Right cardiac atrium (tissue), 5 donors: ENCODE measurements at regions not wholly inside any gene's neighbourhood (a gene's known extent, or its start where the extent isn't known, plus 50 kb on each side); places are given as distances from the start of the nearest gene placed in this dataset.
"Not testable (repeated sequence)": the region's sequence is repeated elsewhere in the genome, so short reads cannot be mapped to it uniquely, and the experiment has no call there.

Experiments used
- ATAC-seq, 2 donors: fragments of 200-7000 bp; cut with Tn5 transposase; one replicate each; pipeline versions ENCODE4 v1.8.0 to v1.9.1; 2020; ENCODE audit warnings: moderate library complexity in 2 of 2, mild to moderate bottlenecking in 1 of 2
- DNase-seq, 3 donors: peaks; one replicate each; pipeline ENCODE4 v3.0.0-alpha.2; 2020
- H3K27ac ChIP-seq: one replicate; pipeline ENCODE4 v1.5.1; 2013; ENCODE audit warnings: mild to moderate bottlenecking, low read length, control low read depth, moderate library complexity
- H3K27me3 ChIP-seq: one replicate; pipeline ENCODE4 v1.6.1; 2013; ENCODE audit not compliant: control insufficient read depth, insufficient read depth
- H3K4me1 ChIP-seq: one replicate; pipeline ENCODE4 v1.6.1; 2013; ENCODE audit warnings: low read length; ENCODE audit not compliant: control insufficient read depth, insufficient read depth
- H3K4me3 ChIP-seq: one replicate; pipeline ENCODE4 v1.5.1; 2013; ENCODE audit warnings: low read length, control low read depth
- H3K9me3 ChIP-seq: one replicate; pipeline ENCODE4 v1.6.1; 2013; ENCODE audit warnings: low read length; ENCODE audit not compliant: control insufficient read depth
- WGBS: extraction: QIAGEN DNeasy Blood & Tissue Kit; methylation state at CpG from one replicate; pipeline ENCODE4 v1.1.7; 2013; 5-methylcytosine and 5-hydroxymethylcytosine counted together
- intact Hi-C, 4 donors: fragments of 100-400 bp; cut with DNase I; formaldehyde crosslinking; loops; one replicate each; pipeline versions ENCODE4 v1.11.0 to v1.14.0; 2022 to 2023
- donor health status: healthy with polysubstance abuse.
- donor health status: DM: no; HTN: yes; CAD: no.
- donor health status: DM: no; HTN: no; CAD: no.
- donor health status: DM: no; HTN: yes; CAD: no; lungs with severe emphysema.
- donor health status: DM: yes; HTN: yes; CAD: no.

DNA sequence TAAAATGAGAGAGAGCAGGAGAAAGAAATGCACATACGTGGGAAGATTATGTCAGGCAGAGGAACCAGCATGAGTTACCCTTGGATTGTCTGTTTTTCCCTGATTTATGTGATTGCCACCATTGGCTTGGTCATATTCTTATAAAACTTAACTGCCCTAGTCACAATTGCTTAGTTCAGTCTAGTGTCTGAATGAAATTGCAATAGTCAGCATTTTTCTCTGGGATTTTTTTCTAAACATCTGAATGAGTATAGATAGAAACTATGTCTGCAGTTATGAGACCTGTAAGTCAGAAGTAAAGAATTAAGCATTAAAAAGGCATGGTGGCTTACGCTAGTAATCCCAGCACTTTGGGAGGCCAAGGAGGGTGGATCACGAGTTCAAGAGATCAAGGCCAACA lies 889.8 kb downstream of the PLA2G4A start:
- 81% methylated on average over 3 of the region's 3 CpGs for WGBS
- Histone ChIP-seq H3K4me3 (no peak overlapping the region), H3K4me1 (no peaks in the 10 kb centered on the region), H3K27ac (no peak overlapping the region), H3K27me3 (no peaks in the 10 kb centered on the region), H3K9me3 (no peaks in the 10 kb centered on the region)
- DNase-seq (no peak), ATAC-seq (no peak)
- intact Hi-C loops, result no loop called here

DNA sequence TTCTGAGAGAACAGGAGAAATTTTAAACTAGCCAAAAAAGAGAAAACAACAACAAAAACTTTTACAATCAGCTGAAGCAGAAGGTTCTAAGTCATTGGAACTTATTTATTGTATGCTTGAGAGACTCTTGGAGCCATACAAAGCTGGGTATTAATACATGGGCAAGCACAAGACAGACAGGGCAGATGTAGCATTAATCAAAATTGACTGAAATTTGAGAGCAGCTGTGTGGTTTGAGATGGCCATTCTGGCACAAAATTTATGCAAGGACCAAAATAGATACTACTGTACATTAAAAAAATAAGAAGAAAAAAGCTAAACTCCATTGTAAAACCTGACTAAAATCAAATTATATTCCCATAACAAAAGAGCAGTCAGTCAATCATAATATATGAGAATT lies 892.5 kb downstream of the PLA2G4A start:
- ATAC-seq (no peak), DNase-seq (no peak)
- Histone ChIP-seq H3K27ac (no peak overlapping the region), H3K9me3 (no peaks in the 10 kb centered on the region), H3K27me3 (no peaks in the 10 kb centered on the region), H3K4me1 (no peaks in the 10 kb centered on the region), H3K4me3 (no peak overlapping the region)
- intact Hi-C loops, result no loop called here

DNA sequence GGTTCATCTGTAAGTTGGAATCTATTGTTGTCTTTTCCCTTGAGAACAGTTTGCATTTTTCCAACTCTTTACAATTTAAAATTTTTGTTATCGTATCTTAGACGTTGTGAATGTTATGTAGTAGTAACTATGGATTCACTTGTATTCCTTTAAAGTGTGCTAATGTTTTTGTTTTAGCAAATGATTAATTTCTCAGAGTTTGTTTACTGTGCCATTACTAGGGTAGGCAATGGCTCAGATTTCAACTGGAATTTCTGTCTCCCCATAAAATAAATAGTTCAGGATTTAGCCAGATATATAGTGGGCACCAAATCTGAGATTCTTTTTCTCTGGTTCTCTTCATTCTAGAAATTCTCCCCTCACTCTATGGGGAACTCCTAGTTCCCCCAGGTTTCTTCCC lies 896.5 kb downstream of the PLA2G4A start:
- DNase-seq (no peak), ATAC-seq (no peak)
- Histone ChIP-seq H3K4me1 (no peaks in the 10 kb centered on the region), H3K9me3 (no peaks in the 10 kb centered on the region), H3K27ac (no peak overlapping the region), H3K27me3 (no peaks in the 10 kb centered on the region), H3K4me3 (no peak overlapping the region)
- 85% methylated on average over 2 of the region's 2 CpGs for WGBS
- intact Hi-C loops, result no loop called here

DNA sequence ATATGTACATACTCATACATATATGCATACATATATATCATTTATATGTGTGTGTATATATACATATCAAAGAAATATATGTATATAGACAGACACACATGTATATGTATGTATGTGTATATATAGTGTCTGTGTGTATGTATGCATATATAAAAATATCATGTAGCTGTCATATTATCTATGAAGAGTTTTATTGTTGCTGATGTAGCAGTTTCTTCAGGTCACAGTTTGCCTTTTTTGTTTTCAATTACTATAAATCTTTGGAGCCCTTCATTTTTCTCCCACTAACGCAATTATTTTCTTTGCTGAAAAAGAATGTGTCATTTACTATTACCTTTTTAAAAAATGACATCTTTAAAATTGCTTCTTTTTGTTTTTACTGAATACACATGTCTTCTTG lies 904.5 kb downstream of the PLA2G4A start:
- 83% methylated on average over 1 of the region's 1 CpG for WGBS
- ATAC-seq, result no peak
- H3K4me1 ChIP-seq, result no peaks in the 10 kb centered on the region
- no peaks in the 10 kb centered on the region for H3K27me3 ChIP-seq
- intact Hi-C loops, result no loop called here
- no peaks in the 10 kb centered on the region for H3K9me3 ChIP-seq
- H3K27ac ChIP-seq, result no peak overlapping the region
- no peak for DNase-seq
- no peak overlapping the region for H3K4me3 ChIP-seq

DNA sequence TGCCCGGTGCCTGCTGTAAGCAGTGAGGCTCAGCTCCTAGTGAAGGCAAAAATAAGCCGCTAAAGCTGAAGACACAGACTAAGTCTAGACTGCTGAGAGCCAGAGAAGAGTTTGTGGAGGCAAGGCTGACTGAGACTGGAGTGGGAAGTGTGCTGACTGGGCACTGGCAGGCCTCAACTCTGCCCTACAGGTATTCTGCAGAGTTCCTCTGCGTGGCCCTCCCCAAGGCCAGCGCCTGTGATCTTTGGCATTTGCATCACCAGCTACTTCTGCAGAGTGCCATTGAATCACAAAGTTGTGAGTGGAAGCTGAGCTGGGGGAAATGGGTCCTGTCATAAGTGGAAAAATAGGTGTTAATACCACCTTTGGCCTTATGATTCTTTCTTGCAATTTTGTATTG lies 905.7 kb downstream of the PLA2G4A start:
- H3K9me3 ChIP-seq, result no peaks in the 10 kb centered on the region
- 87% methylated on average over 4 of the region's 4 CpGs for WGBS
- no peaks in the 10 kb centered on the region for H3K27me3 ChIP-seq
- no peak for ATAC-seq
- no peak overlapping the region for H3K4me3 ChIP-seq
- H3K4me1 ChIP-seq, result no peaks in the 10 kb centered on the region
- DNase-seq, result no peak
- H3K27ac ChIP-seq, result no peak overlapping the region
- intact Hi-C loops, result no loop called here

DNA sequence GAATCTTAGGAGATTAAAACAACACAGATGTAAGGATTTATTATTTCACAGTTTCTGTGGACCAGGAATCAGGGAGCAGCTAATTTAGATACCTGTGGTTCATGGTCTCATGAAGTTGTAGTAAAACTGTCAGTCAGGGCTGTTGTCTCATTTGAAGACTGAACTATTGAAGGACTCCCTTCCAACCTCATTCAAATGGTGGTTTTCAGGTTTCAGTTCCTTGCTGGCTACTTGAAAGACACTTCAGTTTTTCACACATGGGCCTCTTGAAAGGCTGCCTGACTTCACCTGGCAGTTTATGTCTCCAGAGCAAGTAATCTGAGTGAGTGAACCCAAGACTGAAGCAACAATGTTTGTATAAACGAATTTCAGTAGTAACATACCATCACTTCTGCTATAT lies 915.9 kb downstream of the PLA2G4A start:
- ATAC-seq (no peak), DNase-seq (no peak)
- intact Hi-C loops, result no loop called here
- Histone ChIP-seq H3K9me3 (no peaks in the 10 kb centered on the region), H3K27me3 (no peaks in the 10 kb centered on the region), H3K4me3 (no peak overlapping the region), H3K27ac (no peak overlapping the region), H3K4me1 (no peaks in the 10 kb centered on the region)
- 74% methylated on average over 1 of the region's 1 CpG for WGBS

DNA sequence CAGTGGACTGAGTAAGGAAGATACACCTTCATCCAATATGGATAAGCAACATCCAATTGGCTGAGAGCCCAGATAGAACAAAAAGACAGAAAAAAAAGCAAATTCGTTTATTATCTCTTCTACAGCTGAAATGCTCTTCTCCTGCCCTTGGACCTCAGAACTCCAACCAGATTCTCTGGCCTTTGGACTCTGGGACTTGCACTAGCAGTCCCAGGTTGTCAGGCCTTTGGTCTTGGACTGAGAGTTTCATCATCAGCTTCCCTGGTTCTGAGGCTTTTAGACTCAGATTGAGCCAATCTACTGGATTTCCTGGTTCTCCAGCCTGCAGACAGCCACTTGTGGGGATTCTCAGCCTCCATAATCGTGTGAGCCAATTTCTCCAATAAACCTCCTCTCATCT lies 926.8 kb downstream of the PLA2G4A start:
- H3K27me3 ChIP-seq, result no peaks in the 10 kb centered on the region
- 52% methylated on average over 2 of the region's 2 CpGs for WGBS
- no peak for ATAC-seq
- H3K4me3 ChIP-seq, result no peak overlapping the region
- no peak overlapping the region for H3K27ac ChIP-seq
- no peaks in the 10 kb centered on the region for H3K9me3 ChIP-seq
- no peak for DNase-seq
- H3K4me1 ChIP-seq, result no peaks in the 10 kb centered on the region
- intact Hi-C loops, result no loop called here

DNA sequence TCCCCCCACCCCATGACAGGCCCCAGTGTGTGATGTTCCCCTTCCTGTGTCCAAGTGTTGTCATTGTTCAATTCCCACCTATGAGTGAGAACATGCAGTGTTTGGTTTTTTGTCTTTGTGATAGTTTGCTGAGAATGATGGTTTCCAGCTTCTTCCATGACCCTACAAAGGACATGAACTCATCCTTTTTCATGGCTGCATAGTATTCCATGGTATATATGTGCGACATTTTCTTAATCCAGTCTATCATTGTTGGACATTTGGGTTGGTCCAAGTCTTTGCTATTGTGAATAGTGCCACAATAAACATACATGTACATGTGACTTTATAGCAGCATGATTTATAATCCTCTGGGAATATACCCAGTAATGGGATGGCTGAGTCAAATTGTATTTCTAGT lies 927.9 kb downstream of the PLA2G4A start:
- WGBS, result 95% methylated on average over 1 of the region's 1 CpG
- ATAC-seq, result not testable (repeated sequence)

DNA sequence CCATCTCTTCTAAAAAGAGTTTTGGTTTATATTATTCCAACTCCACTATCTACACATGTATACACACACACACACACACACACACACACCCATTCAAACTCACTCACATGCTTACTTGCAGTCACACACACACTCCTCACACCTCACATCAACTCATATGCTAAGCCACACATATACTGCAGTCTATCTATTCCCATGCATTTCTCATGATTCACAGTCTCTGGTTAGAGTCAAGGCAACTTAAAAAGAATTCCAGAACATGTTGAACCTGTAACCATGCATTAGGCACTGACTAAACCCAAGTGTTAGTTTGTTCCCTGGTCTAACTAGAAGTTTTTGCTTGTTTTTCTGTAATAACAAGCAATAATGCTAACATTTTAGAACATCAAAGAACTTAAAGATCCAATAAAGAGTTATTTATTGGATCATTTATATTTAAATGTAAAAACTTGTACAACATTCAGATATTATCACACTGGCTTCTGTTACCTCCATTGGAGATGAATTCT lies 931.1 kb downstream of the PLA2G4A start:
- no peak overlapping the region for H3K27ac ChIP-seq
- H3K9me3 ChIP-seq, result no peaks in the 10 kb centered on the region
- H3K4me3 ChIP-seq, result no peak overlapping the region
- H3K27me3 ChIP-seq, result no peaks in the 10 kb centered on the region
- ATAC-seq (no peak), DNase-seq (no peak)
- H3K4me1 ChIP-seq, result no peaks in the 10 kb centered on the region
- intact Hi-C loops, result no loop called here

More for the DNA sequence above, 927.9 kb downstream of the PLA2G4A start:
- H3K4me1 ChIP-seq, H3K9me3 ChIP-seq, DNase-seq, intact Hi-C loops, H3K27ac ChIP-seq, H3K27me3 ChIP-seq, H3K4me3 ChIP-seq: not testable (repeated sequence)

DNA sequence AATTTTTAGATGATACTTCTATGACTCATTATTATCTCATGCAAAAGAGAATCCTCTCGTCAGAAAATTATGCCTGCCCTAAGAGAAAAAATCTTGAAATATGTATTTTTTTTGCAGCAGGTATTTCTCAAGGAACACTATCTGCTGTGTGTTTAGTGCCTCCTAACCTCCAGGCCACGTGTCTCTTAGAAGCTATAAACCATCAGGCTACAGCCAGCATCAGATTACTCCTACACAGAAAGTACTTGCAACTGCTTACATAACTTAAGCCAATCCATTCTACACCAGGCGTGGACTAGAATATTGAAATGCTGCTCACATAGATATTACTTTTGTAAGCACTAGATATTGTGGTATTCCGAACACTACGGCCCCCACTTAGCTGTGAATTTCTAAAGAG lies 933.4 kb downstream of the PLA2G4A start:
- Histone ChIP-seq H3K9me3 (no peaks in the 10 kb centered on the region), H3K4me3 (no peak overlapping the region), H3K27me3 (no peaks in the 10 kb centered on the region), H3K27ac (no peak overlapping the region), H3K4me1 (no peaks in the 10 kb centered on the region)
- ATAC-seq, result no peak
- 55% methylated on average over 5 of the region's 5 CpGs for WGBS
- intact Hi-C loops, result no loop called here
- DNase-seq, result no peak

DNA sequence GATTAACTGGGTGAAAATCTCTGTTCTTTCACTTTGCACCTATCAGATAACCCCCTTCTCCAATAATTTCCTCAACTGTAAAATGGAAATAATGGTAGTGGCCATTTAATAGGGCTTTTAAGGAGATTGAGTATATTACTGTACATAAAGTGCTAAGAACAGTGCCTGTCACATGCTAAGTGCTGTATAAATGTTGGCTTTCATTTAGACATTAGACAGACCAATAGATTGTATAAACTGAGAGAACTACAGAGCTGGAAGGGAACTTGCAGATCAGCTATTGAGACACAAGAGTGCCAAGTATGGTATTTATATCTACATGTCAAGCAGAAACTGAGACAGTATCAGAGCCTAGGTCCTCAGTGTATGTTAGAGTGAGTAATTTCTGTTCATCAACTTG lies 934.7 kb downstream of the PLA2G4A start:
- intact Hi-C loops, result no loop called here

DNA sequence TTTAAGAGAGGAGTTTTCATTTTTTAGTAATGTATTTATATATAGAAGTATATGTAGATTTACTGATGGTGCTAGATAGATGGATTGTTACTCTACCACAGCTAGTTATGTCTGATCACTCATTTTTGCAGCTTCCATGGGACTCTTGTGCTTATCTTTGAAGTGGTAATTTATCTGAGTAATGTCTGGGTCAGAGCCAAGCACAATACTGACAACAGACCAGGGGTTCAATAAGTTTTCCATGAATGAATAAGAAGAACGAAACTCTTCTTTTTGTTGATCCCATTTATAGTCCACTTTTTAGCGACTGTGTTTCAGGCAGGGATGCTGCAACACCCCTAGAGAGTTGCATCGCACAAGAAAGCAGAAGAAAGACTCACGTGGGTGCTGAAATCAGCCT lies 935.2 kb downstream of the PLA2G4A start:
- no peak overlapping the region for H3K27ac ChIP-seq
- H3K4me1 ChIP-seq, result no peaks in the 10 kb centered on the region
- H3K9me3 ChIP-seq, result no peaks in the 10 kb centered on the region
- no peak overlapping the region for H3K4me3 ChIP-seq
- intact Hi-C loops, result no loop called here
- WGBS, result 39% methylated on average over 4 of the region's 4 CpGs
- DNase-seq (no peak), ATAC-seq (no peak)
- no peaks in the 10 kb centered on the region for H3K27me3 ChIP-seq

More for the DNA sequence above, 934.7 kb downstream of the PLA2G4A start:
- no peak for ATAC-seq
- Histone ChIP-seq H3K27me3 (no peaks in the 10 kb centered on the region), H3K27ac (no peak overlapping the region), H3K9me3 (no peaks in the 10 kb centered on the region), H3K4me1 (no peaks in the 10 kb centered on the region), H3K4me3 (no peak overlapping the region)
- no peak for DNase-seq
